NCI-H345 treated with DMSO at 0.1 percent for 48 hours (cell line): ENCODE measurements at regions not wholly inside any gene's neighbourhood (a gene's known extent, or its start where the extent isn't known, plus 50 kb on each side); places are given as distances from the start of the nearest gene placed in this dataset.

ENCODE experiments used
- DNase-seq: peaks from one replicate; lab custom pipeline; 2025; ENCODE audit not compliant: unreplicated experiment; lab: John Stamatoyannopoulos, UW

DNA sequence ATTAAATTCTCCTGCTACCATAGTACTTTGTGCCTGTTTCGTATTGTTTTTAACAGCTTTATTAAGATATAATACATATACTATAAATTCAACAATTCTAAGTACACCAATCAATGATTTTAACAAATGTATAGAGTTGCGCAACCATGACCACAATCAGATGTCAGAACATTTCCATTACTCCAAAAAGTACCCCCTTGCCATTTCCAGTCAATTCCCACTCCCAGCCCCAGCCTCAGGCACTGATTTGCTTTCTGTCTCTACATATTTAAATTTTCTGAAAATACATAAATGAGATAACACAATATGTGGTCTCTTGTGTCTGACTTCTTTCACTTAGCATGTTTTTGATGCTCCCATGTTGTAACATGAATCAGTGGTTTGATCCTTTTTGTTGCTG is 193.9 kb downstream of the FIGN start:
- DNase-seq, result no peak

DNA sequence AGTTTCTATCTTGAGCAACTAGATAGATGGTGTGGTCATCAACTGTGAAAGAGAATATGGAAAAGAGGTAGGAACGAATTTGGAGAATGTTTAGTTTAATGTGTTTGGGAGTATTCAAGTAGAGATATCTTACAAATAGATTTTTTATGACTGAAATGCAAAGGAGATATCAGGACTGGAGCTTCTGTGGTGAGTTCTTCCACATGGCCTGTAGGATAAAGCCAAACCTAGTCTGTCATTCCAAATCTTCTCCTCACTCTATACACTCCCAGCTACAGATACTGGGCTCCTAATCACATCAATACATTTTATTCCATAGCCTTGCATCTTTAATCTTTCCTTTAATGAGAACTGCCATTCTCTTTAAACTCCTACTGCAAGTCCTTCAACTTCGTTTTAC is 194.3 kb downstream of the FIGN start:
- DNase-seq, result no peak

DNA sequence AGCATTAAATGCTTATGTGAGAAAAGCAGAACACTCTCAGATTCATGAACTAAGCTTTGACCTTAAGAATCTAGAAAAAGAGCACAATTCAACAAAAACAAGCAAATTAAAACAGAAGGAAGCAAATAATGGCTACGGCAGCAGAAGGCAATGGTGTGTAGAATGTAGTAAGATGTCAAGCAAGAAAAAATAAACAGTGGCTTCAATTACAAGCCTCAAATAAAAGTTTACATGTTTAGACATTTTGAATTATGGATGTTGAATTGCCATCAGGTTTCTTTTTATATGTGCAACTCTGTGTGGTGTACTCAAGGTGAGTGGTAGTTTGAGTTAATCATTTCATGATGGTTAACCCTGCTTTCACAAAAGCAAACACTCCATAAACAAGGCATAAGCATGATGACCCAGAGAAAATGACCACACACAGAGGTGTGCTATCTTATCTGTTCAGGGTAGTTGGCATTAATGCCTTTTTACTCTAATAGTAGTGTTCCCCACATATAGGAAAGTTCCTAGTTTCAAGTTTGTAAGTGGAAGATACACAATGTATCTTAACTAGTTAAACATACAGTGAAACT is 207.1 kb downstream of the FIGN start:
- no peak for DNase-seq

DNA sequence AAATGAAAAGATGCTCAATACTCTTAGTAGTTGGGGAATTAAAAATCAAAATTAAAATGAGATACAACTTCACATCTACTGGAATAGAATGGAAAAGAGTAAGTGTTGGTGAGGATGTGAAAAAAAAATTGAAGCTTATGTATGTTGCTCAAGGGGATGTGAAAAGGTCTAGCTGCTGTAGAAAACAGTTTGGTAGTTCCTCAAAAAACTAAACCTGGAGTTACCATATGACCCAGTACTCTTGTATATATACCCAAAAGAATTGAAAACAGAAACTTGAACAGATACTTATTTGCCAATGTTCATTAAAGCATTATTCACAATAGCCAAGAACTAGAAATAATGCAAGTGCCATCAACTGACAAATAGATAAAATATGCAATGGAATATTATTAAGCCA is 208.4 kb downstream of the FIGN start:
- no peak for DNase-seq

DNA sequence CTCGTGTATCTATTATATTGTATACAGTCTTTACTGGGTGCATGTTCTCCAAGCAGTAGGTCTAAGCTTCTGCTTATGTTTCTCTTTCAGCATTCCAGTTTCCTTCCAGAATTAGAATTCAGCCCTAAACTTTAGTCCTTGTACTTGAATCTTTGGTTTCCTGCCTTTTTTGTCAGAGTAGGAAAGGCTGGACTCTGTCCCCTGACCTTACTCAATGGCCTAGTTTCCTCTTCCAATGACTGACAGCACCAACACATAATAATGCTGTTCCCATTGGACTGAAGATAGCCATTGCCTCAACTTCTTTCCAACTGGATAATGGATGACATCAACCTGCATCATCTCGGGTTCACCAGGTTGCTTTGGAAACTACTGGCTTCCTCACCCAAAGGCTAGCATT is 217.0 kb downstream of the FIGN start:
- no peak for DNase-seq

DNA sequence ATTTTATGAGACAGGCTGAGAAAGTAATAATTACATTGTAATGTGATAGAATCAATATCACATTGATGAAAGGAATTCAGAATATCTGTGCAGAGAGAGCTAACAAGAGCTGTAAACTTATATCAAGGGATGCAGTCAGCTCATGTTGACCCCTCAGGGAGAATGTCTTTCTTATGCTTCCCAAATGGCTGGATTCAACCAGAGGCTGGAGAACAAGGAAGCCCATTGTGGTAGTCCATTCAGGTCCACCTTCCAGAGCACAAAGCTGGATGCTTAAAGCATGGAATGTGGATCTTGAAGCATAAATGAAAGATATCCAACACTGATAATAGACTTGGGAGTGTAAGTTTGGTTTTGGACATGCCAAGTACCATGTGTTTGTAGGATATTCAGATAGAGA is 220.0 kb downstream of the FIGN start:
- no peak for DNase-seq

DNA sequence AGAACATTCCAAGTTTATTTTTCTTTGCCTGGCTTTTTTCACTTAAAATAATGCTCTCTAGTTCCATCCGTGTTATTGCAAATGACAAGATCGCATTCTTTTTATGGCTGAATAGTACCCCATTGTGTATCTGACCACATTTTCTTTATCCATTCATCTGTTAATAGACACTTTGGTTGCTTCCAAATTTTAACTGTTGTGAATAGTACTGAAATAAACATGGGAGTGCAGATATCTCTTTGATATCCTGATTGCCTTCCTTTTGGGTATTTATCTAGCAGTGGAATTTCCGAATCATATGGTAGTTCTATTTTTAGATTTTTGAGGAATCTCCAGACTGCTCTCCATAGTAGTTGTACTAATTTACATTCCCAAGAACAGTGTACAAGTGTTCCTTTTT is 230.5 kb downstream of the FIGN start:
- DNase-seq, result no peak

DNA sequence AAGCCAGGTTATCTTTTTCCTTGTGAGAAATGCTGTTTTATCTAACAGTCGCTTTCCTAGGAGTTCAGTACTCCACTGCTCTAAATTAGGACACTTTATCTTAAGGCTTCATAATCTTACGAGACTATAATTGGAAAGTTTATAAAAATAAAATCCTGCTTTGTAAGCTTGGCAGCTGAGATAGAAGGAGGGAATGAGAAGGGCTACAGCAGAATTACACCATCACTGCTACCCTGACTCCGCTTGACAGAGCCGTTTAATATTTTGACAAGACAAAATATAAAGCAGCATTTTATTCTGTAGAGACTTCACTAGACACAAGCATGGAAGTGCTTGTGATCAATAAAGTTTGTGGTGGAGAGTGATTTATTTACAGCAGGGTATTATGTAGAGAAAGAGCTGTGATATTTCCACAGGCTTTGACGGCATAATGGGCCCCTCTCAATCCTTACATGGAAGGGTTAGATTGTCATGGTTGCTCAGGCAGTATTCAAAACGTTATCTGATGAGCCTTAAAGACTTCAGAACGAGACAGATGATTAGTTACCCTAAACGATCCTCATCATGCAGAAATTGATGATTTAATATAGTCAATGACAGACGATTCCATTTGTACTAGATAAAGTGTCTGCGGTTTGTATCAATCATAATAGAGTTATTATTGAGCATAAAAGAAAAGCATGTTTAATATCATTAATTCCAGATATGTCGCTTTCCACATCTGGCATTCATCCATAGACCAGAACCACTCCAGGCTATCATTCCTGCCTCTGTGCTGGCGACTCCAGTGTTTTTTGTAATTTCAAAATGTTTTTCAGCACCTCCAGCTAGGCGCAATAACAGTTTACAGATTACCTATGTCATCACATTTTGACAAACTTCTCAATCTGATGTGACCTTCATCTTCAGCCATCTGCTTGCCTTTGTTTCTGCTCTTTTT is 242.2 kb downstream of the FIGN start:
- DNase-seq, result no peak

DNA sequence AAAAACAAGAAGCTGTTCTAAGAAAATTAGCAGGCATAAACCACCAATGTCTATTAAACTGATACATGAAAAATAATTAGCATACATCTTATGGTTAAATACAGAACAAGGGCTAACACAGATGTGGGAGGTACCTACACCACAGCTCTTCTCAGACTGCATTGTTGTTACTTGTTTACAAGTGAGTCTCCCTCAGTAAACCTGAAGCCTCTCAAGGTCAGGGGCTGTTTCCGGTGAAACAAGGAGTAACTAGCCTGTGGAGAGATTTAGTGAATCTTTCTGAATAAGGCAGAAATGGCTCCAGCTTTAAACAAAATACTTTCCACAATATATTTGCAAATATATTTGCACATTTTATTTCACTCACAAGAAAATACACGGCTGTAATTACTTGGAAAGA is 244.0 kb downstream of the FIGN start:
- no peak for DNase-seq

DNA sequence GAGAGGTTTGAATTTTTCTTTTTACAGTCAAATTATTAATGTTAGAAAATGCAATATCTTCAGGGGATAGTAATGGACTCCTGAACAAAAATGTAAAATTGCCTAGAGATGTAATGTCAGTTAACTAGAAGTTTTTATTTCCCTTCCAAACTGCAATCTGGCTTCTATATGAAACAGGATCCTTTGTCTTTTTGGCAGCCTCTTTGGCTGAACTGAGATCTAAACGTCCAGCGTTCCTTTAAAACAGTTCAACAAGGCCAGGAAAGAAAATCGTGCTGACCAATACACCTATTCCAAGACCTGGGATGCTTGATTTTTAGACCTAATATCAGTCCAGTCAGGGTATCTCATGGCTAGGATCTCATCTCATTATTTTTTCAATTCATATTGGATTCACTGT is 245.5 kb downstream of the FIGN start:
- DNase-seq, result no peak

DNA sequence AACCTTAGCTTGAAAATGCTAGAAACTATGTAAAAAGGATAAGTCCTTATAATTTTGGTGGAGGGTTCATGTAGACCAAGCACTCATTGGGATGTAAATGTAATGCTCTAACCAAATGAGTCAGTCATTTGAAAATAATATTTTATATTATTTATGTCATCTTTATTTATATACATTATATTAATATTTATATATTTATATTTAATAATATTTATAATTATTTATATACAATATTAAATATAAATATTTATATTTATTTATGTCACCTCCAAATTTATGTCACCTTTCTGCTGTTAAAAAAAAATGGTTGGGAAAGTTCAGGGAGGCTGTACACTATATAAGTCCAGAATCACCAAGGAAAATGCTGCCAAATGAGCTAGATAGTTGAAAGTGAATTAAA is 254.3 kb downstream of the FIGN start:
- DNase-seq, result no peak

DNA sequence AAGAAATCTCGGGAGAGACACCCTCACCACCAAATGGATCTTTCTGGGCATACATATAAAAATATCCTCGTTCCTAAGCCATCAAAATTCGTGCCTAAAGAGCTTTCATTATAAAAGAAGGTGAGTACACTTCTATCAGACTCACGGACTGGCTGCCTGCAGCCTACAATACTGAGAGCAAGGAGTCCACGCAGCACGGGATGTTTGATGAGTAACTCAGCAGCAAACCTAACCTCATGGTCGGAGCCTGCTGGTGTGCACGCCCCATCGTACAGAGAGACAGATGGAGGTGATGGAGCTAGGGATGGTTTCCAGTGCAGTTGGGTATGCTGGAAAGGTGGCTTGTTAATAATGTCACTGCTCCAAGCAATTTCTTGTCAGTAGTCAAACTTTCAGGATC is 256.2 kb downstream of the FIGN start:
- no peak for DNase-seq

DNA sequence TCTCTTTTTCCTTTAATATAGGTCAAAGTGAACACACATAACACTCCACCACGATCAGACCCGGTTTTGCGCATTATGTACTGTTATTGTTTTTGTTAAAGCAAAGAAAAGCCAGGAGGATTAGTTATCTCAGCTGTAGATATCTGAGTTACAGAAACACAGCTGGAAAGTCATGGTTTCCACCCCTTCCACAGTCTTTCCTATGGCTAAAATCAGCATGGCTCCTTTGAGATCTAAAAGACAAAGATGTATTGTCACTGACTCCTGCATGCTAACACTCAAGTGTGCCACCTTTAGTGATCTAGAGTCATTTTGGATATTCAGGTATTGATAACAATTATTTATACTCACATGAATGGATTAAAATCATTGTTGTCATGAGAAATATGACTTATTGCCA is 260.0 kb downstream of the FIGN start:
- DNase-seq, result no peak

DNA sequence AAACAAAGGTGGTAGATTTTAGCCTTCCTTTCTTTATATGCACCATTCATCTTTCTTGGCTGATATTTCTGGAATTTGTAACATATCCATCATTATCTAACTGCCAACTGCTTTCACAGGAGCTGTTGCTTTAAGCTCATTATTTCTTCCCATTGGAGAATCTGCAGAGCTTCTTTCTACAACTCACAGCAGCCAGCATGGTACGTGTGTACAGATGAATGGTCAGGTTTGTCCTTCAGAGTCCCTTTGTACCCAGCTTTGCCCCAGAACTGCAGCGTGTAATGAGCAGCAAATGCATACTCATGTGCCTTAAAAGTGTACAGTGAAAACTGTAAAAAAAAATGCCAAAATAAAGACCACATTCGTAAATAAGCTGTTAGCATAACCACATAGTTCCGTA is 260.9 kb downstream of the FIGN start:
- DNase-seq, result no peak

DNA sequence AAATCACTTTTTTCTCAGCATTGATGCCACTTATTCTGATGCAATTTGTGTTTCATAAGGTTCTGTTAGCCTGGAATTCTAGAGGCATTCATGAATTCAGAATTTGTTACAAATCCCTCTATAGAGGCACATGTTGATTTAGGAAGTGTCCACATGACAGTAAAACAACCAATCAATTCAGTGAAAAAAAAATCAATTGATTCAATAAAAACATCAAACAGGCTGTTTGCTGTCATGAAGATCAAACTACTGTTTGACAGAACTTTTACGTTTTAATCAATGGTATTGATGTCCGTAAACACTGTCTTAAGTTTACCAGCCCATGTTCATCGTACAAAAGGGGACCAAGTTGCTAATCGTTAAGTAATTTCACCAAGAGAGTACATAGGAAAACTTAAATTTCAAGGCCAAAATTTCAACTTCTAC is 261.5 kb downstream of the FIGN start:
- DNase-seq, result no peak

DNA sequence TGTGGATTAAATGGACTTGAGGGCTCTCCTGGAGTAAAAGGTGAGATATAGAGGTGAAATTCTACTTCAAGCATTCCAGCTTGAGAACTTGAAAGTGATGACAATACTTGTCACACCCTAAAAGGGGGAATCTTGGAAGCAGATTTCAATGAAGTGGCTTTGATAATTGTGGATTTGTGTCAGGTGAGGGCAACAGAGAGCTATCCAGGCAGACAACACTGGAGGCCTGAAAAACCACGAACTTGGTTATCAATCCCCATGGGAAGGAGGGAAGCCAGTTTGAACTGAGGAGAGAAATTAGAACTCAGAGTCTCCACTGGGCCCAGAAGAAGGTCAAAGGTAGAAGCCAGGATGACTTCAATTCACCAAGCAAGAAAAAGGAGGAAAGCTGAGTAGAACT is 263.9 kb downstream of the FIGN start:
- no peak for DNase-seq

DNA sequence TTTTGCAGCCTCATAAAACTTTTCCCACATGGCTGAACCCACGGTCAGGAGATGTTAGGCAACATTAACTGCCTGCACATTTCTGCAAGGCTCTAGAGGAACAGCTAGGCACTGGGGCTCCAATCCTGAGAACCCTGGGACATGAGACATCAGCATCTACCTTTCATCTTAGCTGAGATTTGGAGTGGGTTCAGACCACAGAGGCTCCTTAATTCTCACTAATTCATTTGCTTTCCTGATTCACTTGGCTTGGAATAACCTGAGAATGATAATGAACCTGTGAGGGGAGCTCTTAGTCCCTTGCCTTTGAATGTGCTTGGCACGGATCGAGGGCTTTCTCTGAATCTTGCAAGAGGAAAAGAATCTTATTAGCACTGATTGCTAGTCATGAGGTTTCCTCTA is 266.2 kb downstream of the FIGN start:
- DNase-seq, result no peak

DNA sequence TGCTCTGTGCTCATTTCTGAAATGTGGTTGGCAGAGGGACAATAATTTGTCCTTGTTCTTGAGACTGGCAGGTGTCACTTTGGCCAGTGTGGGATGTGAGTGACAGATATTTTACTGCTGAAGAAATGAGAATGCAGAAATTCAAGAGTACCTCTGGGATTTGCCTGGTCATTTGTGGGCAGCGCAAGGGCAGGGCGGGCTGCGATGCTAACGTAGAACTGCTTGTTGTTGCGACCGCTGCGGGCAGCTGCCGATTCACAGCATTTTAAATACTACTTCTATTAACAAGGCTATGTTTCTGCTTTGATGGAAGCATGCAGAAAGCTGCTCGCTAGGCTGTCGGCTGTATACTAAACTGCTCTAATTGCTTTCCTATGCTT is 268.6 kb downstream of the FIGN start:
- DNase-seq, result no peak

DNA sequence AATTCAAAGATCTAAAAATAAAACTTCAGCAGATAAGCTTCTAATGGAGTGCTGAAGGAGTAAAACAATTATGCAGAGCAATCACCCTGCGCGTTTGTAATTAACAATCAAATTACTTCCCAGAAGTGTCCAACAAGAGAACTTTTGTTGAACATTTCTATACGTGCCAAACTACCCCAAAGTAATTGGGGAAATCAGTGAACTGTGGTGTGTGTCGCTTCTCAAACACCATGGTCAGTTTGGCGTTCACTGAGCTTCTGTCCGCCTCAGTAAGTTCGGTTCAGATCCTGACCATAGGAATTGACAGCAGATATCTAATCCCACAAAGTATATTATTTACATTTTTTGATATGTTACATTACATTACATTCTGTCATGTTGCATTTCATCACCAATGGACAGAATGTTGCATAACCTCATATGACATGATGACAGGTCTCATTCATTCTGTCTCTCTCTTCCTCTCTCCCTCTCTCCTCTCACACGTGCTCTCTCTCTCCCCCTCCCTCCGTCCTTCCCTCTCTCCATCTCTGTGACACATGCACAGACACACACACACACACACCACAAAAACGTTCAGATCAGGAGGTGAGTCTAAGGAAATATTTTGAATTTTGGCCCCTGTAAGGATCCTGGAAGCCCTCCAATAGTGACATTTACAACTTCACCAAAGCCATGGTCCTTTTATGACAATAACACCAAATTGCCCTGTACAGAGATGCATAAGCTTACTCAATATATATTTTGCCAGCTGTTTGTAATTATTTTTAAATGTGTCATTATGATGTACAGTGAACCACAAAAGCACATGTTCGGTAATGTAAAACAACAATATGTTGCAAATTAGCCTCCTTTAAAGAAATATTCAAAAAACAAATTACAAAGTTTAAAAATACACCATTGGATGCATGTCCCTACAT is 269.2 kb downstream of the FIGN start:
- DNase-seq, result no peak

DNA sequence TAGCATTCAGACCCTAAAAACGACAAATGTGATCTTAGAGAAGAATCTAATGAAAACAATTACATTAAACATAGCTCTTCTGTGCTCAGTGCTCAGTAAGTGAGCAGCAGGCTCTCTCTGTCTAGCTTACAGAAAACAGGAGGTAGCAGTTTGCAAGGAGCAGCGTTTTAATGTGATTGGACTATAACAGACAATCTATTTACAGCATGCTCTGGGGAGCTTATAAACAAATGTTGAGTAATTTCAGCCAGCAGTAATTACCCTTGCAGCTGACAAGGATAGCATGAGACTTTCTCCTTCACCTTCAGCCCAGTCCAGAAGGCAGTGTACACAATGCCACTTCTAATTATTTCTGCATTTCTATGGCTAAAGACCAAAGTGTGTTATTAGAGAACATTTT is 270.4 kb downstream of the FIGN start:
- no peak for DNase-seq

DNA sequence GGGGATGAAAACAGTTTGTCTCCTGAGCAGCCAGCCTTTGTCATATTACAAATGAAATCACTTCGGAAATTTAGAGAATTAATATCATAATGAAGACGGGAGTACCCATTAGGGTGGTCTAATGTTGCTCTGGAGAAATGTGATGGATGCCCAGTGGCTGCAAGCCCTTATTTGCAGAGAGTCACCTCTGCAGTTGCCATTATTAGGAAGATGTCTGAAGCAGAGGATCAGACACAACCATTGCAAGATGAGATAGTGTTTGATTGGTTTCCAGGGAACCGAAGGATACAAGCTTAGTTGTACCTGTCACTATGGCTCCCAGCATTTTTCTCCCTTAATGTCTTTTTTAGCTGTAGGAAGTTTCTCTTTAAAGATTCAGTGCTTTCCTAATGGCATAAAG is 272.4 kb downstream of the FIGN start:
- DNase-seq, result no peak

DNA sequence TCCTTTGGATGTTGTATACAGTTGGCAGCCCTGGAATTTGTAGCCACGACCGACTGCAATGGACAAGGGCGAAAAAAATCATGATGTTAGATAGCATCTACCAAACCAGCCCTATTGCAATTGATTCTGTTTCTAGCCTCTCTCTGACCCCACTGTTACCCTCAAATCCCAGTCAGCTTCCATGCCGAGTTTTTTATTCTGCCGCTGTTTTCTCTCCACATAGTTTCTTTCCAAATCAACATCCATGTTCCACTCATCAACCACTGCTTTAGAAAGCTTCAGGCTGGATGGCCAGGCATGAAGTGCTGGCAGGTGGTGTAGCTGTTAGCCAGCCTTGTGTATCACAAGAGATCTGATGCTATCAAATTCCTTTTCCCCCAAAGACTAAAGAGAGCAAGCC is 272.8 kb downstream of the FIGN start:
- no peak for DNase-seq
